ENCODE measurements at regions not wholly inside any gene's neighbourhood (a gene's known extent, or its start where the extent isn't known, plus 50 kb on each side); places are given as distances from the start of the nearest gene placed in this dataset.

DNA sequence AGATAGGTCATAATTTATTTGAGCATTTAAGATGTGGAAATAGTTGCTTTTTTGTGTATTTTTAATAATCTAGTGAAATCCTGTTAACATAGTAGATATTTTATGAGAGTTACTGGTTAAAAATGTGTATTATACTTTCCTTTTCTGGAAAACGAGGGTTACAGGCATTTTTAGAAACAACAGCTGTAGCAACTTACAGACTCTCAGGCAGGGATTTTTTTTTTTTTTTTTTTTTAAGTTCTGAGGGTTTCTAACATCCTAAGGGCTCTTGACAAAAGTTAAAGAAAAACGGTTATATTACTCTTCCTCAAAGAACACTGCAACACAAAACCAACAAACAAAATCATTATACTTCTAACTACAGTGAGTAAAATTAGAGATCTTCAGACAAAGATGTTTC is 205.9 kb downstream of the ACKR3 start:
- TF ChIP-seq POLR2AphosphoS5 (IDR thresholded peaks at IDR 0.05) (no peak), POLR2A (IDR thresholded peaks at IDR 0.05) (no peak), CTCF (IDR thresholded peaks at IDR 0.05) (no peak)
